ENCODE measurements at regions not wholly inside any gene's neighbourhood (a gene's known extent, or its start where the extent isn't known, plus 50 kb on each side); places are given as distances from the start of the nearest gene placed in this dataset.

GRCh38 chr2:123085484-123085883 is 939.6 kb upstream of the CNTNAP5 start:
- DNase-seq, result no peak

GRCh38 chr2:123086613-123087385 is 938.3 kb upstream of the CNTNAP5 start:
- DNase-seq, result no peak

DNA sequence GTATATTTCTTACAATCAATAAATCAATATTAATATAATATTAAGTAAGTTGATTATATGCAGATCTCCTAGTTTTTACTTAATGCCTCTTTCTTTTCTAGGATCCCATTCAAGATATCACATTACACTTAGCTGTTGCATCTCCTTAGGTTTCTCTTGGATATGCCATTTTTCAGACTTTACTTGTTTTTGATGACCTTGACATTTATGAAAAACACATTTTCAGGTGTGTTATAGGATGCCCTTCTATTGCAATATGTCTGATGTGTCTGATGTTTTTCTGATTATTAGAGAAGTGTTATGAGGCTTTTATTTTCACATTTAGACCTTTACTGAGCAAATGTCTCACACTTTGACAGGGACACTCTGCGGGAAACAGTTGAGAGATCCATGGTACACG is 933.6 kb upstream of the CNTNAP5 start:
- no peak for DNase-seq

DNA sequence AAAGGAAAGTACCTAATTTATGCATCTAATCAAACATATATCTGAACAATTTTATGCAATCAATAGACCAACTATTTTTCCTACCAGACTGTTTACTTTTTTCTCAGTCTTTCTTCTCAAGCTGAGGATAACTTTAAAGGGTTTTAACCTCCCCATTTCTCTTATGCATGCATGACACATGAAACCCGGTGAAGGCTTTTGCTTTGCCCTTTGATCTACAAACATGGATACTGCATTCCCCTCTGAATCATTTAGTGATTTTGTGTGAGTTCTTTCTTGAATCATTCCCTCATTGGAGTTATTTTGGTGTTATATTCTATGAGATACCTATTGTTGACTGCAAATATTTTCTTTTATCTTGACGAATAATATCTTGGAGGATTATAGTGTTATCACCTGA is 931.9 kb upstream of the CNTNAP5 start:
- DNase-seq, result no peak

DNA sequence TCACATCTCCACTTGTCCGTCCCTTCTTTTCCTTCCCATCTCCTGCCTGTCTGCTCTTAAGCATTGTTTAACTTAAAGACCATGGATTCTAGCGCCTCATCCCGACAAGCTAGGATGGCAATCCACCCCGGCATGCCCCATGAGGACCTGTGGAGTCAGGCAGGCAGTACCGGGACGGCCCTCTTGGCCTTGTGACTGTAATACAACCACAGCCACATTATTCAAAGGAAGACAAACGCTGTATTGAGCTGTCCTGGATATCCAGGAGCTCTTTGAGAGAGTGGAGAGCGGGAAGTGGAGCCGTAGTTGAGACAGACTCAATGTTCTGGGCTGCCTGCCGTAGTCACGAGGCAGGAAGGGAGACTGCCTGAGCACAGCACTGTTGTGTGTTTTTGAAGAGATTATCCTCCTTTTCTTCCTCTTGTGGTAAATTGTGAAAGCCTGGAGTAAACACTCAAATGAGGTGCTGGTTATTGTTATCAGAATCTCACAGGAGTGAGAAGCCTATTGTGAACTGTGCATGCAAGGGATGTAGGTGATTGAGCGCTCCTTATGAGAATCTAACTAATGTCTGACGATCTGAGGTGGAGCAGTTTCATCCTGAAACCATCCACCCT is 929.8 kb upstream of the CNTNAP5 start:
- DNase-seq, result no peak

DNA sequence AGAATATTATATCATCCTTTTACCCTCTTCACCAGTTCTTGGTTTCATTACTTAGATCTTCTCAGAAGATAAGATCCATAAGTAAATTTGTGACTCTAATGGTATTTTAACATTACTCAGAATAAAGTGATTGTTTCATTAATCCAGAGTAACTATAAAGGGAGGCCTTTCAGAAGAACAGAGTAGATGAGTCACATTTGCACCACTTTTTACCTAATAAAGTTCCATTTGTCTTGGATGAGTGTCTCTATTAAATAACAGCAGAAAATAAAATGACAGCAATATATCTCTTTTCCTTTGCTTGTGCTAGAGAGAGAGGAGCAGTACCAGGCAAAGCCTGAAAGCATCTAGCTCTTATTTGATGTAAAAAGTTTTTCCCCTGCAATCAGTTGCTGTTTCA is 926.5 kb upstream of the CNTNAP5 start:
- DNase-seq, result no peak

DNA sequence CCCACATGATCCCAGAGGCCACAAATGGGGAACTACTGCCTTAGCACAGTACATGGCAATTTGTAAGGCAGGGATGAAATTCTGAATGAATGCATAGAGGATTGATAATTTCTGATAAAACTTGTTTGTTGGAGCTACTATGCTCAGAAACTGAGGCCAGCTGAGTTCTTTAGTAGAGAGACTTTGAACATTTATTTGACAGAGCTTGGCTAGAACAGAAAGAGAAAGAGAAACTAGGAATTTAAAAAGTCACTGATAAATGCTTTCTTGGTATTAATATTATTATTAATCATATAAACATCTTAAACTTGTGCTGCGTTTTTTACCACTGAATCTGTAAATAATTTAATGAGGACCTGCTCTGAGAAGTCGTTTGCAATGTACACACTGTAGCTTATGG is 923.7 kb upstream of the CNTNAP5 start:
- DNase-seq, result no peak

DNA sequence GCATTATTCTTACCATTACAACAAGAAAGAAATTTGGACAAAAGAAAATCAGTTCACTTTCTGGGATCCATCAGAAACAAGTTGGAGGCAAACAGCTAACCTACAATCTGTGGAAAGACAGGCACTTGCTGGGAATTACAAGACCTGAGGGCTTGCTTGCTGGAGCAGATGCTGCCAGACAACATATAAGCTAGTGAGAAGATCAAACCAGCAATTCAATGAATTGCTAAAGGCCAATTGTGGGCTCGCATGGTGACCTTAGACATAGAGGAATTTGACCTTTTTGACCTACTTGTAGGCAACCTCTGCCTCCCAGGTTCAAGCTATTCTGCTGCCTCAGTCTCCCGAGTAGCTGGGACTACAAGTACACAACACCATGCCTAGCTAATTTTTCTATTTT is 921.2 kb upstream of the CNTNAP5 start:
- DNase-seq, result no peak

DNA sequence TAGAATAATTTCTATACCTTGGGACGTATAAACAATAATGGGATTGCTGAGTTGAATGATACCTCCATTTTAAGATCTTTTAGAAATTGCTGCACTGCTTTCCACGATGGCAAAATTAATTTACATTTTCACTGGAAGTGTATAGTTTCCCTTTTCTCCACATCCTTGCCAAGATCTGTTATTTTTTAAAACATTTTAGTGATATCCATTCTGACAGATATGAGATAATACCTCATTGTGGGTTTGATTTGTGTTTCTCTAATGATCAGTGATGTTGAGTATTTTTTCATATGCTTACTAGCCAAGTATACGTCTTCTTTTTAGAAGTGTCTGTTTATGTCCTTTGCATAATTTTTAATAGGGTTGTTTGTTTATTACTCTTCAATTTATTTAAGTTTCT is 908.5 kb upstream of the CNTNAP5 start:
- no peak for DNase-seq

DNA sequence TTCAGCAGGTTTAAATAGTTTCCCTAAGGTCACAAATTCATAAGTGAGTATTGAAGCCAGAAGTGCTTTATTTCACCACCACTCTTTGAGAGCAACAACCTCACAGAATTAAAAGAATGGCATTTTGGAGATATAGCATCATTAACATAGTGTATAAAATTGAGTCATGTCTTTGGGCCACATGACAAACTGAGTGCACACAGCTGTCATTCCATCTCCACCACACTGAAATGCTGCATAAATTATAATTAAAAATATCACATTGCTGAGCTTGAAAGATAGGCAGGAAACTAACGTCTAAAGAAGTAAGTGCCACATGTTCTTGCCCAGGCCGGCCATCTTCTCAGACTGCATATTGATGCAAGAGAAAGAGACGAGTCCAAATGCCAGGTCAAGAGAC is 897.9 kb upstream of the CNTNAP5 start:
- no peak for DNase-seq

- DNase-seq, result no peak
Measured at GRCh38 chr2:123128951-123129350, 896.1 kb upstream of the CNTNAP5 start.

GRCh38 chr2:123136419-123136818 is 888.7 kb upstream of the CNTNAP5 start:
- DNase-seq, result no peak

DNA sequence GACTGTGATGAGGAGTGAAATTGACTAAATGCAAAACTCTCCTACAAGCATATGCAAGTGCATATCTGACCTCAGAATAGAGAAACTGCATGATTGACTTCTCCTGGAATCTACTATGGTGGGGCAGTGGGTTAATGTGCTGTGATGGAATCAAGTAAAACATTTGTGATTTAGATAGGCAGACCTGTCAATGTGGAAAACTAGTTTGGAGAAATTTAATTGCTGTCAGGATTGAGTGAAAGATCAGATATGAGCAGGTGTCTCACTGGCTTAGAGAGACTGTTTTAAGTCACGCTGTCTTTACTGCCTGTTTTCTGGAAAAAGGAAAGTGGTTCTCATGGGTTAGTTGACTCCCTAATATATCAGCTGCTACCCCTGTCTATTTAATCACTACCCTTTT is 881.0 kb upstream of the CNTNAP5 start:
- no peak for DNase-seq

GRCh38 chr2:123153041-123153440 is 872.0 kb upstream of the CNTNAP5 start:
- DNase-seq, result no peak

- no peak for DNase-seq
Measured at GRCh38 chr2:123154195-123154594, 870.9 kb upstream of the CNTNAP5 start.

DNA sequence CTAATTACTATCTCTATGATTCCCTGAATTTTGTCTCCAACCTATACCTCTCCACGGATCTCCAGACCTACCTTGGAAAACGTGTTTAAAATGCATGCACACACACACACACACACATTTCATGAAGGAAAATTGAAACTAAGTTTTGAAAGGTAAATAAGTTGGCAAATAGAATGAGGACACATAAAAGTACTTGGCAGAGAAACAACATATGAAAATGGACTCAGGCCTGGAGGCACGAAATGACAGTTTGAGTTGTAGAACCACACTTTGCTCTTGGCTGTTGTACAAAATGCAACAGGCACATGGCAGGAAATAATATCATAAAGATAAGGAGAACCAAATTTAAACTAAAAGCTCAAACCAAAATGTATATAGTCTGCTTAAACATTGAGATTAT is 868.1 kb upstream of the CNTNAP5 start:
- no peak for DNase-seq

- DNase-seq, result no peak
Measured at GRCh38 chr2:123162400-123163016, 862.6 kb upstream of the CNTNAP5 start.

DNA sequence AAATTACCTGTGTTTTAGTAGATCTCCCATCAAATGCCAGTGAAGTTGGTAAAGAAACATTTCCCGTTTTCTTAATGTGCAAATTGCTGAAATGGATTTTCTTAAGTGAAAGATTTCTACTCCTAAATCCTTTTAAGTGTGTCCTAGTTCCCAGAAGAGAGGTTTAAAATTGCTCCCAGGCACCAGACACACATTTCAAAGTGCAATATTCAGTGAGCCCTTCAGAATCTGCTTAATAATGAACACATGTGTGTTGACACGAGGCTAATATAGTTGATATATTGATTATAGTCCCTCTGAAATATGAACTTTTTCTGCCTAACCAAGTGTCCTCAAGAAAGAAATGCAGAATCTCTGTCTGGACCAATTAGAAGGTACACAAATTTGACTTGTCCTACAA is 861.7 kb upstream of the CNTNAP5 start:
- DNase-seq, result no peak

DNA sequence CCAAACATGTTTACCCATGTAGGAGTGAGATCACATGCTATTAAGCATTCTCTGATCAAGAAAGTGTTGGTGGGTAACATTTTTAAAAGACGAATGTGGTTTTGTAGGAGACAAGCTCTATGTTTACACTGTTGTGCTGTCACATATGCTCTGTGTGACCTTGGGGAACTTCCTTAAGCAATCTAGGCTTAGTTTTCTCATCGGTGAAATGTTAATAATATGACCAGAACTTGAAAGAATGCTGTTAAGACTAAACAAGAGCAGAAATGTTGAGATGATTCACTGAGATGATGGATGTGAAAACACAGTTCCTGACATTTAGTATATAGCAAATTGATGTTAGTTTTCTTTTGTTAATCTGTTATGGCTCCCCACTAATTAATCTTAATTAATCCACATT is 860.9 kb upstream of the CNTNAP5 start:
- DNase-seq, result no peak

- no peak for DNase-seq
Measured at GRCh38 chr2:123165616-123166015, 859.5 kb upstream of the CNTNAP5 start.

DNA sequence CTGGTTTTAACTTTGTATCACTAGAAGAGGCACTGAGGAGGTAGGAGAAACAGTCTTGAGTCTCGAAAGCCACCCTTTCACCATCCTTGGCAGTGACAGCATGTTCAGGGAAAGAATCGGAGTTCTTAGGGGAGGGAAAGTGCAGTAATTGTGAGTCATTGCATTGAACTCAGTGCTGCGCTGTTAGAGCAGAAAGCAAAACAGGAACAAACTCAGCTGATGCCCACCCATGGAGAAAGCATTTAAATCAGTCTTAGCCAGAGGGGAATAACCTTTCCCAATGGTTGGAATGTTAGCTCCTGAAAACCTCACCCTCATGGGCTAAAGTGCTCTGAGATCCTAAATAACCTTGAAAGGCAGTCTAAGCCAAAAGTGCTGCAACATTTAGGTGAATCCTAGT is 845.6 kb upstream of the CNTNAP5 start:
- DNase-seq, result no peak

DNA sequence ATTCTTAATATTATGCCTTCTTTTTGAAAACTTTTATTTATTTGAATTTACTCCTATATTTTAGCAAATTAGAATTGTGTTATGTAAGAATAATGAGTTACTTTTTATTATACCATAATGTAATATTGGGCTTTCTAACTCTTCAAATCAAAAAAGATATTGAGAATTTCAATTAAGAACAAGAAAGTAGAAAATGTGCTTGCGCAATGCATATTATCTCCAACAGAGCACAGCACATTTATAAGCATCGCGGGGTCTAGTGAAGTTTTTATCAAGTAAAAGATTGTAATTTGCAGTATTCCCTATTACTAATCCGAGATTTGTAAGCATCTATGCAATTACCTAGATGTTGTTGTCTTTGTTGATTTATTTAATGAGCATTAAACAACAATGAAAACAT is 829.1 kb upstream of the CNTNAP5 start:
- no peak for DNase-seq

- no peak for DNase-seq
Measured at GRCh38 chr2:123200035-123200434, 825.1 kb upstream of the CNTNAP5 start.

DNA sequence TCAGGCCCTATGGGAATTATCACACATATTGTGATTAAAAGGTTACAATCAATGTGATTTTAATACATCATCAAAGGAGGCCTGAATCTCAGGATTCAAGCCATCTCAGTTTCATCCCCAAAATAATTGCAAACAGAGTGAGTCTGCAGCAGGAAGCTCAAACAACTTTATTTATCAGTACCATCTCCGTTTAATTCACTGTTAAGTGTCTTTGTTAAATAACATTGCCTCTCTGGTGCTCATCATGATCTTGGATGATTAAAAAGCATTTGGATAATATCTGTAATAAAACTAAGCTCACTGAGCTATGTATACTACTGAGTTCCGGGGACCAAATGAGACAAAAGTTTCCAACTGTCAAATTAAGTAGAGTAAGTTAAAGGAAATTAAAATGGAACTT is 817.8 kb upstream of the CNTNAP5 start:
- DNase-seq, result no peak

DNA sequence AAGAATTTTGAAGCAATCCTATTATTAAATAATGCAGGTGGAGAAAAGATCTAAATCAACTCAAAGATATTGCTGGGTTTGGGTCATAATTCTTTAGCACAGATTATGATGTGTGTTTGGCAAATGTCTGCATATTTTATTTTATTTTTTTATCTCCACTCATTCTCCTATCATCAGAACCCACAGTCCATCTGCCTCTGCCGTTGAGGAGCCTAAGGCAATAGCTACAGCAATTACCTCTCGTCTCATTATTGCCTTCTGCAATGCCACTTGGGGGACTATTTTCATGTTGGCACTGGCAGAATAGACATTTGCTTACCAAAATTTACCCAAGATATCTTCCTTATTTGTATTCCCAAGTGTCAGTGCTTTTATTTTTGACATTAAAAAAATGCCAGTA is 815.9 kb upstream of the CNTNAP5 start:
- no peak for DNase-seq

Data from activated gamma-delta T cell treated with Interleukin-2 at 50 U/mL for 16 hours (primary cell).